Calu3 (cell line): ENCODE measurements at regions not wholly inside any gene's neighbourhood (a gene's known extent, or its start where the extent isn't known, plus 50 kb on each side); places are given as distances from the start of the nearest gene placed in this dataset.

ENCODE experiments used
- BruUV-seq: library from RNA; stranded (reverse); fragments of 400-500 nt; replicated peaks from 2 replicates; lab custom pipeline; 2021; lab: Mats Ljungman, UMichigan
- CTCF ChIA-PET: fragments of 300-600 bp; sonication (Branson Sonifier 250); formaldehyde crosslinking; loops from one replicate; lab custom pipeline; 2022; ENCODE audit warnings: antibody characterized with exemption; lab: Charles Lee
- DNase-seq: peaks from one replicate; pipeline ENCODE4 v3.0.0; 2022
- H3K27ac Mint-ChIP-seq: one replicate; pipeline ENCODE4 v1.8.0; 2022; ENCODE audit warnings: mixed read lengths; ENCODE audit not compliant: unreplicated experiment
- H3K27me3 Mint-ChIP-seq: one replicate; pipeline ENCODE4 v1.8.0; 2022; ENCODE audit warnings: mixed read lengths; ENCODE audit not compliant: unreplicated experiment
- H3K36me3 Mint-ChIP-seq: one replicate; pipeline ENCODE4 v1.8.0; 2022; ENCODE audit warnings: mild to moderate bottlenecking, moderate library complexity, mixed read lengths; ENCODE audit not compliant: insufficient read depth, unreplicated experiment
- H3K4me1 Mint-ChIP-seq: one replicate; pipeline ENCODE4 v1.8.0; 2022; ENCODE audit warnings: mild to moderate bottlenecking, low read depth, mixed read lengths; ENCODE audit not compliant: unreplicated experiment
- H3K4me3 Mint-ChIP-seq: one replicate; pipeline ENCODE4 v1.8.0; 2022; ENCODE audit warnings: mild to moderate bottlenecking, low read depth, moderate library complexity, mixed read lengths; ENCODE audit not compliant: unreplicated experiment
- H3K9me3 Mint-ChIP-seq: one replicate; pipeline ENCODE4 v1.8.0; 2022; ENCODE audit warnings: low read depth, mixed read lengths; ENCODE audit not compliant: unreplicated experiment
- intact Hi-C: fragments of 100-400 bp; cut with micrococcal nuclease; formaldehyde crosslinking; loops from one replicate; pipeline ENCODE4 v1.10.0; 2022; ENCODE audit not compliant: unreplicated experiment
- TF ChIP-seq, protein P1 (sequence below): fragments of 200-600 bp; IDR thresholded peaks from one replicate; pipeline ENCODE4 v1.8.0; 2022; ENCODE audit warnings: antibody characterized with exemption; ENCODE audit not compliant: unreplicated experiment

DNA sequence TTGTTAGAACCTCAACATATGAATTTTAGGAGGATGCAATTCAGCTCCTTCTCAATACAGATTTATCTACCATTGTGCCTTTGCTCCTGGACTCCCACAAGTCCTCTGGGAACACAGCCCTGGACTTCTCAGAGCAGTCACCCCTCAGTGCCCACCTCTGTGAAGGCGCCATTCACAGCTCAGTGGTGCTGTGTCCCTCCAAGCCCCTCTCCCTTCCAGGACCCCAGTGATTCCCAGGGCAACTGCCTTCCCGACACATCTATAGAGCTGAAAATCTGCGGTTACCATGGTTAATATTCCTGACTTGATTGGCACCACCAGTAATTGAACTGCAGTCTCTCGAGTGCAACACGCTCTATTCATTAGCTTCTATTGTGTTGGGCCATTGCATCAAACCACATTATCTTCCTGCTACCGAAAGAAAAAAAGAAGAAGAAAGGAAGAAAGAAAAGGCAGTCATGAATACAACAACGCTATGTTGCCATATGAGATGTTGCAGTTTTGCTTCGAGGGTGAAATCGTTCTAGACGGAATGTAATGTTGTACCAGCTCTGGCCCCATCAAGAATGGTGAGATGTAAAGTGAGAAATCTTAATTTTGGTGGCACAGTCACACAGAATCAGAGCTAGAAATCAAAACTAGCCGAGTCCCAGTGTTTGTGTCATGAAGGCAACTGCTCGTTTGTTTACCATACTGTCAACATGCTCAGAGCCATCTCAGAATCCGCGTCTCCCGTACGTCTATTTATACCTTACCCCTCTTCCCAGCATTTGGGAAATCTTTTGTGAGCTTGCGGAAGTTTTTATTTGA, 524.0 kb upstream of the ID2 start:
- Mint-ChIP-seq H3K9me3 (peaks cover 6% of the 10 kb centered on the region), H3K4me1 (no peaks in the 10 kb centered on the region), H3K36me3 (no peaks in the 10 kb centered on the region), H3K27me3 (no peaks in the 10 kb centered on the region), H3K27ac (no peak overlapping the region), H3K4me3 (no peak overlapping the region)
- no peak for DNase-seq
- BruUV-seq, result no TSS peak
- CTCF ChIA-PET, result interaction anchor here (0.6 kb wide), 1 partner anchor 664 kb away, joined by 4 read pairs; no protein-coding TSS in a partner anchor
- TF ChIP-seq, protein P1, sequence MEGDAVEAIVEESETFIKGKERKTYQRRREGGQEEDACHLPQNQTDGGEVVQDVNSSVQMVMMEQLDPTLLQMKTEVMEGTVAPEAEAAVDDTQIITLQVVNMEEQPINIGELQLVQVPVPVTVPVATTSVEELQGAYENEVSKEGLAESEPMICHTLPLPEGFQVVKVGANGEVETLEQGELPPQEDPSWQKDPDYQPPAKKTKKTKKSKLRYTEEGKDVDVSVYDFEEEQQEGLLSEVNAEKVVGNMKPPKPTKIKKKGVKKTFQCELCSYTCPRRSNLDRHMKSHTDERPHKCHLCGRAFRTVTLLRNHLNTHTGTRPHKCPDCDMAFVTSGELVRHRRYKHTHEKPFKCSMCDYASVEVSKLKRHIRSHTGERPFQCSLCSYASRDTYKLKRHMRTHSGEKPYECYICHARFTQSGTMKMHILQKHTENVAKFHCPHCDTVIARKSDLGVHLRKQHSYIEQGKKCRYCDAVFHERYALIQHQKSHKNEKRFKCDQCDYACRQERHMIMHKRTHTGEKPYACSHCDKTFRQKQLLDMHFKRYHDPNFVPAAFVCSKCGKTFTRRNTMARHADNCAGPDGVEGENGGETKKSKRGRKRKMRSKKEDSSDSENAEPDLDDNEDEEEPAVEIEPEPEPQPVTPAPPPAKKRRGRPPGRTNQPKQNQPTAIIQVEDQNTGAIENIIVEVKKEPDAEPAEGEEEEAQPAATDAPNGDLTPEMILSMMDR, result no peak
- intact Hi-C loops, result no loop called here

- no peaks in the 10 kb centered on the region for H3K4me1 Mint-ChIP-seq
- H3K27ac Mint-ChIP-seq, result peak overlapping the region; percentile 24
- BruUV-seq, result no TSS peak
Measured at GRCh38 chr2:8158711-8159110, 523.1 kb upstream of the ID2 start.

DNA sequence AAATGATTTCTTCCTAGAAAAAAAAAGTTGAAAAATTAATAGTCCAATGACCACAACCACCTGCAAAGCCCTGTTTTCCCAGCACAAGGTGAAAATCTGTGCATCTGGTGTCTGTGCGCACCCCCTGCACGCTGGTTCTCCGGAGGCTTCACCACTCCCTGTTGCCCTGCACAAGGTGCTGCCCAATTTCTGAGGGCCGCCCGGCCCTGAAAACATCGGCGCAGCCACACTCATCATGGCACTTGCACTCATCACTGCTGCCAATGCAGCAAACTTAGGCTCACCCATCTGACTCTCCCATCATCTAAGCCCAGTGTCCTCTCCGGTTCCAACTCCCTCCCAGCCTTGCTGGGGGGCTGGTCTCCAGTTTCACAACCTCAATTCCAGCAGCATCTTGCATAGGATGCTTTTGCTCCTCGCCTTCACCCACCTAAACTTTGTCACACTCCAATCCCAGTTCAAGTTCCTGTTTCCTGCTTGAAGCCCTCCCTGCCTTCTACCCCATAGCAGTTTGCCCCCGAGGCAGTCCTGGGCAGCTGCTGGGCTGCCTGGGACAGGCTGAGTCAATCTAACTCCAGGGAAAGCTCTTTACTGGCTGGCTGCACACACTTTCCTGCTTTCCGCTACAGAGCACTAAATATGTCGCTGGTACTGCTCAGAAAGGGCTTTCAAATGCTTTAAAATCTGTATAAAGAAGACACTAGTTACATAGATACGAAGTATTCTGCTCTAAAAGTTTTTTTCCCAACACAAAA, 522.5 kb upstream of the ID2 start:
- Mint-ChIP-seq H3K9me3 (peaks cover 6% of the 10 kb centered on the region), H3K4me3 (no peak overlapping the region), H3K27me3 (no peaks in the 10 kb centered on the region), H3K27ac (peak overlapping the region; percentile 24), H3K4me1 (no peaks in the 10 kb centered on the region), H3K36me3 (no peaks in the 10 kb centered on the region)
- TF ChIP-seq, protein P1, result no peak
- CTCF ChIA-PET, result interaction anchor here (0.6 kb wide), 1 partner anchor 979 kb away, joined by 3 read pairs; no protein-coding TSS in a partner anchor
- intact Hi-C loops, result no loop called here
- no TSS peak for BruUV-seq
- no peak for DNase-seq

More at GRCh38 chr2:8158711-8159110, 523.1 kb upstream of the ID2 start:
- Mint-ChIP-seq H3K27me3 (no peaks in the 10 kb centered on the region), H3K9me3 (peaks cover 6% of the 10 kb centered on the region), H3K36me3 (no peaks in the 10 kb centered on the region), H3K4me3 (no peak overlapping the region)
- no peak for DNase-seq
- TF ChIP-seq, protein P1, result no peak
- CTCF ChIA-PET, result no interaction called here
- intact Hi-C loops, result no loop called here

DNA sequence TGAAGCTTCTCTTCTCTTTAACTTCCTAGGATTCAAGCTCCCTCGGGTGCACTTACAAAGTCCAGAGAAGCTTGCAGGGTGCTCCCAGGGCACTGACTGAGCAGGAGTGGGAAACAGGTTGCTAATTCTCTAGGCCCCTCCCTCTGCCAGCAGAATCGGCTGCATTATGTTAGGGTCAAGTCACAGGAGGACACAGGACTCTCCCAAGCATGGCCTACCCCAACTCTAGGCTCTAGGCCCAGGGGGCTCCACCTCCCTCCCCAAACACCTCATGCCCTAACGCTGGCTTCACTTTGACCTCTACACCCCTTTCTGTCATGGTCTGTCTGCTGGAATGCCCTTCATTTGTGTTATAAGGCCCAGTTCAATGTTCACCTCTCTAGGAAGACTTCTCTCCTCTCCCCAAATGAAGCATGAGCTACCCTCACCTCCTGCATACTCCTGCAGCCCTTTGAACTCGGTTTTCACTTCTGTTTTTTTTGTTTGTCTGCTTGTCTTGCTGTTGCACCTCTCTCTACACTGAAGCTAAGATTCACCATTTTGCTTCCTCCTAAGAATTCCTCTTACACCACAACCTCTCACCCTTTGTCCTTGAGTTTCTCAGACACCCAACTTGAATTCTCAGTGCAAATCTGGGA, 521.8 kb upstream of the ID2 start:
- H3K36me3 Mint-ChIP-seq, result no peaks in the 10 kb centered on the region
- no peaks in the 10 kb centered on the region for H3K4me1 Mint-ChIP-seq
- CTCF ChIA-PET, result interaction anchor here (0.6 kb wide), 1 partner anchor 979 kb away, joined by 3 read pairs; no protein-coding TSS in a partner anchor
- H3K9me3 Mint-ChIP-seq, result peaks cover 6% of the 10 kb centered on the region
- no peak for DNase-seq
- H3K4me3 Mint-ChIP-seq, result no peak overlapping the region
- TF ChIP-seq, protein P1, result no peak
- intact Hi-C loops, result no loop called here
- no peak overlapping the region for H3K27ac Mint-ChIP-seq
- no peaks in the 10 kb centered on the region for H3K27me3 Mint-ChIP-seq
- no TSS peak for BruUV-seq
